NCI-H345 (cell line): ENCODE measurements at regions not wholly inside any gene's neighbourhood (a gene's known extent, or its start where the extent isn't known, plus 50 kb on each side); places are given as distances from the start of the nearest gene placed in this dataset.
A peak's percentile ranks its signal among the peaks of the same experiment; 100 is the strongest.
"Not testable (repeated sequence)": the region's sequence is repeated elsewhere in the genome, so short reads cannot be mapped to it uniquely, and the experiment has no call there.

Experiments used
- DNase-seq: peaks from one replicate; lab custom pipeline; 2025; lab: John Stamatoyannopoulos, UW

- no peak for DNase-seq
Observed at GRCh38 chr2:107108556-107108955, 222.6 kb upstream of the ST6GAL2 start.

DNA sequence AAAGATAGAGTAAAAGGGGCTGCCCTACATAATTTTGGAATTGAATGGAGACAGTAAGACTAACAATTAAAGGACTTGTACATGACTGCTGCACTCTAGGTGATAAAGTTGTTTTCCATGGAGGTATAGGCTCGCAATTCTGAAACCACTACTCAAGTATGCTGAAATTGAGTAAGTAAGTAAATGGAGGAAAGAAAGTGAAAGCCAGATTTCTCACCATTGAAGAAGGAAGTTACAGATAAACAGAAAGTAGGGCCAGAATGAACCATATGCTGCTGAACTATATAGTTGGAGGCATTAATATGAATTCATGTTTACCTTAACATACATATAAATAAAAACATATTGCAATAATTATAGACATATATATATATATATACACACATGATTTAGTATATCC, 225.7 kb upstream of the ST6GAL2 start:
- DNase-seq = no peak

GRCh38 chr2:107112561-107112960, 226.6 kb upstream of the ST6GAL2 start:
- DNase-seq = no peak

DNA sequence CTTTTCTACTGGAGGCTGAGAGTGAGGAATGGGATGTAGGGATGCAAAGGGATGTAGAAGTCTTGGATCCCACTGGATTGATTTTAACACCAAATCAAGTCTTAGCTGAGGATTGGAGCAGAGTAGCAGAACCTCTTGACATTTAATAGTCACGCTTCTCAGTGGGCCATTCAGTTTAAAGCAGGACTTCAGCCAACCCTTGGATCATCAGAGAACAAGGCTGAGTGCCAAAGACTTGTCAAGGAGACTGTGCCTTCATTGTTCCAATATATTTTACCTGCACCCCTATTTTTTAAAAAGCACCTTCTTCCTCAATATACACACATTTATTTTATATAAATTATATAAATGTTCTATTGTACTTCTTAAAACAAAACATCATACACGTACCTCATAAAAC, 242.4 kb upstream of the ST6GAL2 start:
- no peak for DNase-seq

GRCh38 chr2:107132070-107132469, 246.1 kb upstream of the ST6GAL2 start:
- no peak for DNase-seq

DNA sequence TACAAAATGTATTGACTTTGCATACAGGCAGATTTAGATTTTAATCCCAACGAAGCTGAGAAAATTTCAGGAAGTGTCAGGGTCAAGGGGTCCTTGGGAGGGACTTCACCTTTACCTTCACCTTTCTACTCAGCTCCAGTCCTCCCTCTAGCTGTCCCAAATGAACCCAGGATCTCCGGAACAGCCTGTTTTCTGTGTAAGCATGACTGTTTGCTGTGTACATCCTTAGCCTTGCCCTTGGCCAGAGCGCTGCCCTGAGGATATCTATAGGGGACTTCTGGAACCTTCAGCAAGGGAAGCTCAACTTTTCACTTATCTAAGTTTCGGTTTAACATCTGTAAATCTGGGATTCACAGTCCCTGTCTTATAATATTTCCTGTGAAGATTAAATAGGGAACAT, 246.8 kb upstream of the ST6GAL2 start:
- DNase-seq = no peak

- no peak for DNase-seq
Observed at GRCh38 chr2:107133412-107133811, 247.4 kb upstream of the ST6GAL2 start.

DNA sequence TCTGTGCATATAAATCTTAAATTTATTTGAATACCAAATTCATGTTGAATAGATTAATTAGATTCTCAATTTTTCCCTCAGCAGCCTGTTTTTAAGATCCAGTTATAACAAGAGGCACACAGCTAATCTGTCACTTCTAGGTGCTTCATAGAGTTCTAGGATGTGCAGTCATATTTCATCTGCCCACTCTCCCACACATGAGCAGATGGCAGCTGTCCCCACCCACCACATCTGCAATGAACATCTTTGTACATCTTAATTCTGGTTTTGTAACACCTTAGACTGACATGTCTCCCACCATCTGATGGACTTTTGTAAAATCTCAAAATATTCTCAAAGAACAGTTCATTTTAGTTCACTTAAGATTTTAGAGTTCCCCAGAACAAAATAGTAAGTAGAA, 250.8 kb upstream of the ST6GAL2 start:
- DNase-seq = no peak

- peak; percentile 13 for DNase-seq
Observed at GRCh38 chr2:107137706-107138105, 251.7 kb upstream of the ST6GAL2 start.

DNA sequence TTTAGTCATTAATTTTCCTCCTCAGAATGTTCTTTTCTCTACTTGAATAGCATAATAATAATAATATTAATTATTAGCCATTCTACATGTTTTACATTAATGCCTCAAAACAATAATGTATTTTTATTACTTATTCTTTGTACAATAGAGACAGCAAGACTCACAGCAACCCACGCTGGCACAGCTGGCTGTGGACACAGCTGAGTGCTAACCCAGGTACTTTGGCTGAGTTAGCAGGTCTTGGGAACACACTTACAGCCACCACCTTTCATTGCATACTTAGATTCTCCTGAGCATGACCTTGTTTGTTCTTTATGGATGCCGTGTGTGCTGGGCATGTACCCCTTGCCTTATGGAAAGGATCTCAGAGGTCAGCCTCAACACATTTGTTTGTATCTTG, 260.2 kb upstream of the ST6GAL2 start:
- DNase-seq = no peak

GRCh38 chr2:107146645-107147044, 260.7 kb upstream of the ST6GAL2 start:
- DNase-seq = not testable (repeated sequence)

- no peak for DNase-seq
Observed at GRCh38 chr2:107148055-107148454, 262.1 kb upstream of the ST6GAL2 start.

GRCh38 chr2:107148496-107148895, 262.5 kb upstream of the ST6GAL2 start:
- DNase-seq = no peak

GRCh38 chr2:107160640-107161239, 274.8 kb upstream of the ST6GAL2 start:
- DNase-seq = no peak

GRCh38 chr2:107168141-107168540, 282.2 kb upstream of the ST6GAL2 start:
- DNase-seq = no peak

DNA sequence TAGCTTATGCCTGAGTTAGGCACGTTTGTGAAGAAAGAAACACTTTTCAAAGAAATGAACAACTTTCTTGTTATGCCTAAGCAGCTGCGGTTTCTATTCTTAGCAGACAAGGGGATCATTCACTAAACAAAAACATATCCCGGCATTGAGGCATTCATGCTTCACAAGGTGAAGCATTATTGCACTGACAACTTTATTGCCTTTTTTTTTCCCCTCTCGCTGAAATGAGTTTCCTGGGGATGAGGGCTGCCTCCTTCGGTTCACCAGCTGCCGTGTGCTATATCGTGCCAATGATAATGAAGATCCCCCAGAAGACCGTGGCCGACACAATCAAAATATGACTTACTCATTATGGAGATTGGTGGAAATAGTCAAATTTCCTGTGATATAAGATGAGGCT, 288.2 kb upstream of the ST6GAL2 start:
- no peak for DNase-seq

- DNase-seq = no peak
Observed at GRCh38 chr2:107182981-107183380, 297.0 kb upstream of the ST6GAL2 start.

DNA sequence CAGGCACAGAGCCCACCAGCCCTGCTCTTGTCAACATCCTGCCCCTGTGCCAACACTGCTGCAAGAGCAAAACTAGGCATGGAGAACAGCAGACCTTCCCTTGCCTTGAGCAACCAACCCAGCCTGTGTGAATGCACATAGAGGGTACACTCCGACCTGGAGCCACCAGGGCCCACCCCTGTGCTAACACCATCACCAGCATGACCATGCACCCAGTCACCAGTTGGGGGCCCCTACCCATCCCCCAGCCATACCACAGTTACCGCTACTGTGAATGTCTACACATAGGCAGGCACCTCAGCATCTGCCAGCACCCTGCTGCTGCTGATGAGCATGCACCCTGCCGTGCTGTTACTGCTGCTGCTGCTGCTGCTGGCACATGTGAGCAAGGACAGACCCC, 301.9 kb upstream of the ST6GAL2 start:
- peak; percentile 42 for DNase-seq

DNA sequence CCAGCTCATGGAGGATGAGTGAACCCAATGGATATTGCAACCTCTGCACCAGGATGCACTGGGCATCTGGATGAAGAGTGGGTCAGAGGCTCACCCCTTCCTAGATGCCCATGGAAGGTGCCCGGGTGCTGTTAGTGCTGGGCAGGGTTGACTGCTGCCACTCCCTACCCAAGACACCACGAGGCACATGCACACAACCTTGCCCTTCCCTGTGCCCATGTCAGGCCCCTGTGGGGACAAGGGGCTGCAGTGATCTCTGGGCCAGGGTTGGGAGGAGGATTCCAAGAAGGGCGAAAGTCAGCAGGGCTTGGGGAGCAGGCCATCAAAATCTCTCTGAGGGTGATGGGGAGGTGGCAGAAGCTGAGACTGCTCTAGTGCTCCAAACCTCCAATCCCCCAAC, 309.7 kb upstream of the ST6GAL2 start:
- no peak for DNase-seq

- DNase-seq = peak; percentile 91
Observed at GRCh38 chr2:107197594-107198294, 311.8 kb upstream of the ST6GAL2 start.

GRCh38 chr2:107202962-107203591, 317.1 kb upstream of the ST6GAL2 start:
- DNase-seq = no peak

GRCh38 chr2:107215401-107216350, 329.7 kb upstream of the ST6GAL2 start:
- no peak for DNase-seq
